ENCODE measurements at regions not wholly inside any gene's neighbourhood (a gene's known extent, or its start where the extent isn't known, plus 50 kb on each side); places are given as distances from the start of the nearest gene placed in this dataset.
A peak's percentile ranks its signal among the peaks of the same experiment; 100 is the strongest.

GRCh38 chr12:98274430-98275130 lies 240.8 kb upstream of the TMPO start:
- no peak for DNase-seq

- no peak for DNase-seq
Observed at GRCh38 chr12:98275131-98275475, 240.3 kb upstream of the TMPO start.

GRCh38 chr12:98280152-98280551 lies 235.2 kb upstream of the TMPO start:
- DNase-seq, result no peak

GRCh38 chr12:98280621-98281020 lies 234.8 kb upstream of the TMPO start:
- DNase-seq, result no peak

GRCh38 chr12:98291828-98292227 lies 223.6 kb upstream of the TMPO start:
- no peak for DNase-seq

- no peak for DNase-seq
Observed at GRCh38 chr12:98294051-98294805, 221.2 kb upstream of the TMPO start.

GRCh38 chr12:98295681-98296080 lies 219.7 kb upstream of the TMPO start:
- peak in 1 of 3 donors; percentile 6 for DNase-seq

GRCh38 chr12:98296462-98297079 lies 218.8 kb upstream of the TMPO start:
- DNase-seq, result peak in 1 of 3 donors; percentile 4

GRCh38 chr12:98297538-98297937 lies 217.9 kb upstream of the TMPO start:
- no peak for DNase-seq

- no peak for DNase-seq
Observed at GRCh38 chr12:98308141-98308540, 207.2 kb upstream of the TMPO start.

GRCh38 chr12:98317939-98318899 lies 197.2 kb upstream of the TMPO start:
- DNase-seq, result no peak

GRCh38 chr12:98319716-98320425 lies 195.5 kb upstream of the TMPO start:
- DNase-seq, result peak in 1 of 3 donors; percentile 9

- DNase-seq, result no peak
Observed at GRCh38 chr12:98325003-98325402, 190.4 kb upstream of the TMPO start.

- no peak for DNase-seq
Observed at GRCh38 chr12:98328467-98328866, 186.9 kb upstream of the TMPO start.

- no peak for DNase-seq
Observed at GRCh38 chr12:98329589-98329988, 185.8 kb upstream of the TMPO start.

GRCh38 chr12:98332642-98333041 lies 182.7 kb upstream of the TMPO start:
- no peak for DNase-seq

- DNase-seq, result no peak
Observed at GRCh38 chr12:98334768-98335167, 180.6 kb upstream of the TMPO start.

- DNase-seq, result no peak
Observed at GRCh38 chr12:98341026-98341425, 174.4 kb upstream of the TMPO start.

GRCh38 chr12:98341732-98342131 lies 173.7 kb upstream of the TMPO start:
- no peak for DNase-seq

GRCh38 chr12:98343002-98343567 lies 172.3 kb upstream of the TMPO start:
- no peak for DNase-seq
